ENCODE measurements at regions not wholly inside any gene's neighbourhood (a gene's known extent, or its start where the extent isn't known, plus 50 kb on each side); places are given as distances from the start of the nearest gene placed in this dataset.
"Not testable (repeated sequence)": the region's sequence is repeated elsewhere in the genome, so short reads cannot be mapped to it uniquely, and the experiment has no call there.

- peak in 1 of 58 donors; percentile 15 for DNase-seq
Measured at GRCh38 chr16:17037499-17037898, 433.3 kb downstream of the XYLT1 start.

GRCh38 chr16:17038415-17038814 lies 432.3 kb downstream of the XYLT1 start:
- peak in 7 of 58 donors; percentile 1 to 17 (median 4) for DNase-seq

- not testable (repeated sequence) for DNase-seq
Measured at GRCh38 chr16:17049109-17049508, 421.7 kb downstream of the XYLT1 start.

GRCh38 chr16:17050468-17050867 lies 420.3 kb downstream of the XYLT1 start:
- DNase-seq = no peak
